ENCODE measurements at regions not wholly inside any gene's neighbourhood (a gene's known extent, or its start where the extent isn't known, plus 50 kb on each side); places are given as distances from the start of the nearest gene placed in this dataset.

DNA sequence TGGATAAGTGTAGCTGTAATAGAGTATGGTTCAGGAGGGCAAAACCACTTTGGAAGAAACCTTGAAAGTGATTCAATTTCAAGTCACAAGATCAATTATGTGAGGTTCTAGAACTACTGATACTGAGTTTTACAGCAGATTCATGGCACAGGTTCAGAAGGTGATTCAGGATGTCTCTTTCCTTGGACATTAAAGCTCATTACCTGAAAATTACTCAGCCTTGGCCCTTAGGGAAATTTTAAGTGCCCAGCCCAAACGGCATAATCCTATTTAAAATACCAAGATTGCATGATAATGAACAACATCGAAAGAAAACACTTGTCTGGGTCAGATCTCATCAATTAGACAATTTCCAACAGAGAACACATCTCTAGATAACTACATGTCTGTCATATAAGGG lies 70.2 kb upstream of the SLC38A2 start:
- no peak for DNase-seq (ENCODE audit: low read depth, low spot score)
- peak overlapping the region; percentile 98 for H3K27ac ChIP-seq

DNA sequence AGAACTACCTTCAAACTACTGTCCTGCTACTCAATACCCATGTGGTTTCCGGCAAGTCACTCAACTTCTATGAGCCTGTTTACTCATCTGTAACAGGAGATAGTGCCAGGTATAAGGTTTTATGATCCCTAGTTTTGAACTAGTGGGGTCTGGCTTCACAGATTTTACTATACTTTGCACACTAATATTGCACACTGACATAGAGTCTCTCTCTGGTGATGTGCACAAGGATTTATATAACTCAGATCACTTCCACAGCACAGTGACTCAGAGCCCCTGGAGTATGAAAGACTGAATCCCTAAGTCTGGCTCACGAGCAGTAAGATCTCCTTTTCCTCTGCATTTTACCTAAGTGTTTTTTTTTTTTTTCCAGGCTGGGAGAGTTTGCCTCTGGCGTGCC lies 69.7 kb upstream of the SLC38A2 start:
- H3K27ac ChIP-seq: peak overlapping the region; percentile 98
- DNase-seq (ENCODE audit: low read depth, low spot score): no peak

DNA sequence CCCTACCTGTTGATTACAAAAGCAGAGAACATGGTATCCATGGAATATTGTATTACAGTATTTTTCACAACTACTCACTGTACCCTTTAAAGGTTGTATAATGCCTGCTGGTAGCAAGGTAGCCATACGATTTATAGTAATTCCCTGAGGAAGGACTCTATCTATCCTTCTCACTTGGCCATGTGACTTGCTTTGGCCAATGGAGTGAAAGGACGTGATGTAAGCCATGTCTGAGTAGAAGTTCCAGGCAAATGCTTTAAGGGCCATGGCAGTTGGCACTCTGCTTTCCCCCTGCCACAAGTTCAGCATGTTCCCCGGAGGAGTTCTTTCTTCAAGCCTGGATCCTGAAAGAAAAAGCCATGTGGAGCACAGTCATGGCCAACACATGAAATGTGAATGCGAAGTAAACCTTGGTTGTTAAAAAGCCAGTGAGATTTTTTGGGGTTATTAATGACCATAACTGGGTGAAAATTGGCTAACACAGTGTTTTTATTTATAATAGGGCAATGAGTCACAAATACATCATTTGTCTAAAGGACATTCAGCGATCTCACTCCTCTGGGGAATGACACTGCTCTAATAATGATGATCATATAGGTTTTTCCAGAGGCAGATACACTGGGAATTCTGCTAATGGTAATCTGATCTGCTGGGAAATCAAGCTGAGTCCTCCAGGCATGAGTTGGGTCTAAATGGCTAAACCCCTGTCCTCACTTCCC lies 67.4 kb upstream of the SLC38A2 start:
- H3K27ac ChIP-seq: peak overlapping the region; percentile 98
- no peak for DNase-seq (ENCODE audit: low read depth, low spot score)

DNA sequence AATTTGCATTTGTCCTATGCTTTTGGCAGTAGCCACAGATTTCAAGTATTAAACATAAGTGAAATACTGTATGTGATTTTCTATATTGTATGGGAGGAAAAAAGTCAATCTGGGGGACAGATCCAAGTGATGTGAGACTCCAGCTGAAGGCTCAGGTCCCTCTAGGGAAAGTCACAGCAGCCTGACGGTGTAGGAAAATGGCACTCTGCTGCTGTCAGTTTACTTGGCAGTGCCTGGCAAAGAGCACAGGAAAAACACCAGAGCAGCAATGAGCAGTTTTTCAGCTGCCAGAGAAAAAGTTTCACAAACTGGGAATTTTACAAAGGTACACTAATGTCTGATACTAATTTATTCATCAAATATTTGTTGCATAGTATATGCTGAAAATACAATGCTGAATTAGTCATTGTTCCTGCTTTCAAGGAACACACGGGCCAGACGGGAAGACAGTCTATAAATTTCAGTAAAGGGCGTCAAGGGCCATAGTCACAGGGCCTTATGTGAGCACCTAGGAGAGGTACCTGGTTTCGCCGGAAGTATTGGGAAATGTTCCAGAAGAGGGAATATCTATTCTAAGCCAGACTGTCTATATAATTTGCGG lies 66.2 kb upstream of the SLC38A2 start:
- H3K27ac ChIP-seq: peak overlapping the region; percentile 98
- DNase-seq (ENCODE audit: low read depth, low spot score): no peak

DNA sequence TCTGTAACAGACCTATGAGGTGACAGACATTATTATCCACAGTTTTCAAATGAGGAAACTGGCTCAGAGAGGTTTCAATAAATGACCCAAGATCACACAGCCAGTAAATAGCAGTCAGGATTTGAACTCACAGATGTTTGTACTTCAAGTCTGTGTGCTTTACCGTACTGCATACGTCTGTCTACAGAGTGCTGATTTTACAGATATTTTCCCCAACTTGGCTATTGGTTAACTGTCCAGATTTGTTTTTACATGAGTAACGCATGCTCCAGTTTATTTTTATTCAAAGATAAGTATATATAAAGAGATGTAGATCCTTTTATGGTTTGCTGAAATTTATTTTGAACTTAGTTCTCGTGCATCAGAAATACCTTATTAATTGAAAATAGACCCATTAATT lies 65.7 kb upstream of the SLC38A2 start:
- DNase-seq (ENCODE audit: low read depth, low spot score): no peak
- H3K27ac ChIP-seq: peak overlapping the region; percentile 98

DNA sequence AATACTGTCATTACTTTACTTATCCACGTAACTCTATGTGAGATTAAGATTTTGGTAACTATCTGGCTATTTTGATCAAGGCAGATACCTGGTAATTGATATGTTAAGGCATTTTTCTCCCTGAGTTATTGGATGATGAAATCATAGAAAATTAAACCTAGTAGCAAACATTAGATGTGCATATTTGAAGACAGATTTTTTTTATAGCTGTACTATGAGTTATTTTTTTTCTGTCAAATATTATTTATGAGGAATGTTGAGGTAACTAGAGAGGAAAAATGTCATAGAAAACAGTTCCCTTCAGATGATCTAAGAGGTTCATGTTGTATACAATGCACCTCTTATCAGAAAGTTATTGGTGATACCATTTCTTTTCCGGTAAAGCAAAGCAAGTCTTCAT lies 64.9 kb upstream of the SLC38A2 start:
- H3K27ac ChIP-seq: no peak overlapping the region
- no peak for DNase-seq (ENCODE audit: low read depth, low spot score)

DNA sequence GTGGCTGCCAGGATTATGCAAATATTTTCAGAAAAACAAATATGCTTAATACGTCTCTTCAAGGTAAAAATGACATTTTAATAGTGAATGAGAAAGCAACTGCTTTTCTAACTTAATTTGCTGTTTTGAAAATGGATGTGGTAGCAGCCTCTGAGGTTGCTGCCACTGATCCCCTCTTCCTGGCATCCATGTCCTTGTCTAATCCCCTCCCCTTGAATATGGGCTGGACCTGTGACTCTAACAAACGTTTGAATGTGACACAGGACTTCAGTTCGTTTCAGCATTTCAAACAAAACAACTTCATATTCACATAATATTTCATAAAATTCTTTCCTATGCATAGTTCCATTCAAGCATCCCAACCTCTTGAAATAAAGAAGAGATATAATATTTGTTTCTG lies 64.2 kb upstream of the SLC38A2 start:
- no peak for DNase-seq (ENCODE audit: low read depth, low spot score)
- no peak overlapping the region for H3K27ac ChIP-seq

DNA sequence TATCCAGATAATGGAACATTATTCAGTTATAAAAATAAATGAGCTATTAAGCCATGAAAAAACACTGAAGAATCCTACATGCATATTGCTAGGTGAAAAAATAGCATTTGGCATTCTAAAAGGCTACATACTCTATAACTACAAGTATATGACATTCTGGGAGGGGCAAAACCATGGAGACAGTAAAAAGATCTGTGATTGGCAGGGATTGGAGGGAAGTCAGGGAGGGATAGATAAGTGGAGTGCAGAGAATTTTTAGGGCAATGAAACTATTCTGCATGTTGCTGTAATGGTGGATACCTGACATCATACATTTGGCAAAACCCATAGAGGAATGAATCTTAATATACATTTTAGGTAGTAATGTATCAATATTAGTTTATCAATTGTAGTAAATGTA lies 63.1 kb upstream of the SLC38A2 start:
- H3K27ac ChIP-seq: no peak overlapping the region
- no peak for DNase-seq (ENCODE audit: low read depth, low spot score)

DNA sequence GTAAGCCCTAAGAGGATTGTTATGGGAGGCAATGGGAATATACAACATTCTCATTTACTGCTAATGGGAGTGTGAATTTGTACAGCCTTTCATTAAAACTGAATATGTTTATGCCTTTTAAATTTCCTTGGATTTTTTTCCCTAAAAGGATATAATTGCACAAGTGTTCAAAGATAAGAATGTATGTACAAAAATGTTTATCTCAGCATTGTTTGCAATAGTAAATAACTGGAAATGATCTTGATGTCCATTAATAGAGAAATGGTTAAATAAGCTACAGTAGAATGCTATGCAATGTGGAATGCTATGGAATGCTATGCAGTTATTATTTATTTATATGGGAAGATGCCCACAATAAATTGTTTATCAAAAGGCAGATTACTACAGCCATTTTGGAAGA lies 62.5 kb upstream of the SLC38A2 start:
- H3K27ac ChIP-seq: no peak overlapping the region
- no peak for DNase-seq (ENCODE audit: low read depth, low spot score)

DNA sequence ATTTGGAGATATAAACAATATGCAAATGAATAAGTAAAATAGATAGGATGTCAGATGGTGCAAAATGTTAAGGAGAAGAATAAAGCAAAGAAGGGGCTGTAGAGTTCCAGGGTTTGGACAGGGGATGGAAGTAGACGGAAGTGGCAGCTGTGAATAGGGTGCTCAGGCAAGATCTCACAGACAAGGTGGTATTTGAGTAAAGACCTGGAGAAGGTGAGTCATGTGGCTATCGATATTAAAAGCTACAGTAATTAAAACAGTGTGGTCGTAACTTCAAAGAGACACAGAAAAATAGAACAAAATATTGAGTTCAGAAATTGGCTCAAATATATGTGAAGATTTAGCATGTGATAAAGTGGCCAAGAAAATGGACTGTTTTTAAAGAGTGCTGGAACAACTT lies 61.3 kb upstream of the SLC38A2 start:
- peak overlapping the region; percentile 98 for H3K27ac ChIP-seq
- no peak for DNase-seq (ENCODE audit: low read depth, low spot score)

DNA sequence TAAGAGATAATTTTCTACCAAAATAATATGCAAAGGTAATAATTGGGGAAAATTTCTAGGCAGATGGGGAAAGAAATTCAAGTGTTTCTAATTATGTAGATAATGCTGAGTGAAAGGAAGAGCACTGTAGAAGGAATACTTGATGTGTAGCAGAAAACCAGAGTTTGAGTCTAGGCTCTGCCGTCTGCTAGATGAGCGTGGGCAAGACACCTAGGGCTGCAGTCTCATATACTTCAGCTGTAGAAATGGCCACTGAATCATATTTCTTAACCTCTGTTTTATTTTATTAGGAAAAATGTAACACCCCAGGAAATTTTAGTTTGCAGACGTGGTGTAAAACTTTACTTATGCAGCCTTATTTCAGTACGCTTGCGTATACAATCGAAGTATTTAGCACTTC lies 59.8 kb upstream of the SLC38A2 start:
- H3K27ac ChIP-seq: peak overlapping the region; percentile 98
- DNase-seq (ENCODE audit: low read depth, low spot score): no peak

DNA sequence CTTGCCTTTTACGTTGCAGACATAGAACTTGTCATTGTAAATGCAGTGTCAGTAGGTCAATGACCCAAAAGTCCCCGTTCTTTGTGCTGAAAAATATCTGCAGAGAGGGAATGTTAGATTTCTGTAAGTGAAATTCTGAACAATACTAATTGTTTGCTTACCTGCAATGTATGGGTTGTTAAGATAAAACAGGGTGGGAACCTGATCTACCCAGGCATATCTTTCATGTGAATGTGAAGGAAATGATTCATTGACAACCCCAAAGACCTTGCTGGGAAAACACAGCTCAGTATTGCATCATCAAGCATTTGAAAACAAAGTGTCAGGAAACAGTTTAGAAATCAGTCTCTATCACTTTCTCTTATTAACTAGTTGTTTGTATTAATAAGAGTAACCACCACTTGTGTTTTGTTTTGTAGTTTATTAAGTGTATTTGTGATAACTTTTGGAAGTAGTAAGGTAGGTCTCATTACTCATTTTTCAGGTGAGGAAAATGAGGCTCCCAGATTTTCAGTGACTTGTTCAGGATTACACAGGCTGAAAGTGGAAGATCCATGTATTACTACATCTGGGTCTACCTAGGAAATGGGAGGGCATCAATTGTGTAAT lies 57.9 kb upstream of the SLC38A2 start:
- H3K27ac ChIP-seq: peak overlapping the region; percentile 98
- DNase-seq (ENCODE audit: low read depth, low spot score): peak; percentile 87
